Eye (tissue), 1 donor: ENCODE measurements at regions not wholly inside any gene's neighbourhood (a gene's known extent, or its start where the extent isn't known, plus 50 kb on each side); places are given as distances from the start of the nearest gene placed in this dataset.
A peak's percentile ranks its signal among the peaks of the same experiment; 100 is the strongest.

ENCODE experiments used
- DNase-seq: peaks from one replicate; pipeline ENCODE4 v3.0.0-alpha.2; 2015

GRCh38 chr2:121086450-121086849 is 198.6 kb downstream of the TFCP2L1 start:
- DNase-seq = no peak

GRCh38 chr2:121087117-121087516 is 197.9 kb downstream of the TFCP2L1 start:
- DNase-seq = no peak

GRCh38 chr2:121088251-121089165 is 196.5 kb downstream of the TFCP2L1 start:
- DNase-seq = peak; percentile 59

GRCh38 chr2:121089166-121089510 is 195.9 kb downstream of the TFCP2L1 start:
- DNase-seq = no peak

GRCh38 chr2:121090088-121090715 is 194.8 kb downstream of the TFCP2L1 start:
- no peak for DNase-seq

- DNase-seq = no peak
These were observed 192.9 kb downstream of the TFCP2L1 start for GRCh38 chr2:121092095-121092494.

GRCh38 chr2:121093692-121094091 is 191.3 kb downstream of the TFCP2L1 start:
- DNase-seq = no peak

GRCh38 chr2:121094101-121094500 is 190.9 kb downstream of the TFCP2L1 start:
- no peak for DNase-seq

GRCh38 chr2:121094845-121095244 is 190.2 kb downstream of the TFCP2L1 start:
- no peak for DNase-seq

- peak; percentile 84 for DNase-seq
These were observed 189.5 kb downstream of the TFCP2L1 start for GRCh38 chr2:121095257-121096080.

- no peak for DNase-seq
These were observed 188.4 kb downstream of the TFCP2L1 start for GRCh38 chr2:121096611-121097010.

GRCh38 chr2:121098556-121098955 is 186.4 kb downstream of the TFCP2L1 start:
- no peak for DNase-seq

- no peak for DNase-seq
These were observed 185.4 kb downstream of the TFCP2L1 start for GRCh38 chr2:121099329-121100290.

- no peak for DNase-seq
These were observed 183.8 kb downstream of the TFCP2L1 start for GRCh38 chr2:121101093-121101715.

- DNase-seq = no peak
These were observed 182.1 kb downstream of the TFCP2L1 start for GRCh38 chr2:121102941-121103340.

GRCh38 chr2:121103960-121104359 is 181.0 kb downstream of the TFCP2L1 start:
- DNase-seq = no peak

GRCh38 chr2:121104721-121105141 is 180.3 kb downstream of the TFCP2L1 start:
- peak; percentile 49 for DNase-seq

GRCh38 chr2:121110924-121111323 is 174.1 kb downstream of the TFCP2L1 start:
- no peak for DNase-seq

GRCh38 chr2:121118951-121119350 is 166.1 kb downstream of the TFCP2L1 start:
- no peak for DNase-seq

- no peak for DNase-seq
These were observed 164.6 kb downstream of the TFCP2L1 start for GRCh38 chr2:121120411-121120810.

GRCh38 chr2:121120991-121121390 is 164.0 kb downstream of the TFCP2L1 start:
- DNase-seq = no peak

- DNase-seq = no peak
These were observed 163.3 kb downstream of the TFCP2L1 start for GRCh38 chr2:121121661-121122060.
